NB4 (cell line): ENCODE measurements at regions not wholly inside any gene's neighbourhood (a gene's known extent, or its start where the extent isn't known, plus 50 kb on each side); places are given as distances from the start of the nearest gene placed in this dataset.

ENCODE experiments used
- CTCF ChIP-seq: IDR thresholded peaks from one replicate; pipeline ENCODE4 v1.5.1; 2012; ENCODE audit warnings: low read depth, low read length
- POLR2A ChIP-seq: IDR thresholded peaks from 2 replicates; pipeline ENCODE4 v1.6.1; 2011; ENCODE audit warnings: mild to moderate bottlenecking; ENCODE audit not compliant: insufficient read length; ENCODE audit errors: extremely low read depth

DNA sequence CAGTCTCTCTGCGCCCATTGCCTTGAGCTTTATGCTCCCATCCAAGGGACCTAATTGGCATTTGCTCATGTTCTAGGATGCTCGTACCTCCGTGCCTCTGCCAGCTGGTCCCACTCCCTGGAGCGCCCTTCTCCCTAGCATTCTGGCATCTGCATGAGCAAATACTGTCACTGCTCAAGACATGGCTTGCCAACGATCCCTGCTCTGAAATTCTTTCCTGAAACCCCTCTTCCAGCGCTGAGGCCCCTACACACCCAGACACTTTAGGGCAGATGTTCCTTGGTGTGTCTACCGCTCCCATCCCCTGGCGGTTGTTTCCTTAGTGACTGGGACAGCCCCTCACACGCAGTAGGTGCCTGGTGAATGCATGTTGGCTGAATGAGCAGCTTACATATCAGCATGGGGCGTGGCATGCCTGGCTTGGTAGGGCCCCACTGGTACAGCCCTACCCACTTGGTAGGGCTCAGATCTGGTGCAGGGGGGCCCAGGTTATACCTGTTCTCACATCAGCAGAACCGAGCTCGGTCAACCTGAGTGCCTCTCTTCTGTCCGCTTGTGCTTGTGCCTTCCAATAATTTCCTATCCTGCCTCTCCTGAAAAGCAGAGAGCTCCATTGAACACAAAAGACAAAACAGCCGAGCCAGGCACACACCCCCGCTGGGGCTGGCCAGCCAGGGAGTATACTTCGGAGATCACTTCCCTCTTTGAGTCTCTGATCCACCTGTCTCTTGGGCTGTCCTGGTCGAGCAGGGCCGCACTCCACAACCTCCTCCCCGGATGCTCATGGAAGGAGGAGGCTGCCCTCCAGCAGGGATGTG, 59.2 kb downstream of the INHBB start:
- TF ChIP-seq CTCF (no peak), POLR2A (no peak)
